GM23338 (cell line): ENCODE measurements at regions not wholly inside any gene's neighbourhood (a gene's known extent, or its start where the extent isn't known, plus 50 kb on each side); places are given as distances from the start of the nearest gene placed in this dataset.

Experiments used
- ATAC-seq: fragments of 200-7000 bp; cut with Tn5 transposase; 3 replicates; pipeline ENCODE4 v1.9.1; 2020
- DNase-seq: peaks from one replicate; pipeline ENCODE4 v3.0.0-alpha.2; 2015; ENCODE audit warnings: low spot score
- H2AFZ ChIP-seq: fragments of 200-600 bp; sonication (generic); 2 replicates; pipeline ENCODE4 v1.8.0; 2016; ENCODE audit warnings: antibody characterized with exemption, mild to moderate bottlenecking, moderate library complexity
- H3F3A ChIP-seq: fragments of 200-600 bp; sonication (generic); replicated peaks from 2 replicates; pipeline ENCODE4 v1.8.0; 2017; ENCODE audit warnings: antibody characterized with exemption, mixed run types, low read depth
- H3K27ac ChIP-seq: fragments of 200-600 bp; sonication (generic); 2 replicates; pipeline ENCODE4 v1.6.1; 2016; ENCODE audit warnings: low read depth
- H3K27me3 ChIP-seq: fragments of 200-600 bp; sonication (generic); 2 replicates; pipeline ENCODE4 v1.8.0; 2016; ENCODE audit warnings: mild to moderate bottlenecking, mixed run types, moderate library complexity; ENCODE audit not compliant: insufficient read depth
- H3K36me3 ChIP-seq: fragments of 200-600 bp; sonication (generic); 2 replicates; pipeline ENCODE4 v1.8.0; 2016; ENCODE audit warnings: mild to moderate bottlenecking; ENCODE audit not compliant: insufficient read depth
- H3K4me1 ChIP-seq: fragments of 200-600 bp; sonication (generic); 2 replicates; pipeline ENCODE4 v1.8.0; 2016; ENCODE audit warnings: mild to moderate bottlenecking, moderate library complexity; ENCODE audit not compliant: insufficient read depth
- H3K4me2 ChIP-seq: fragments of 200-600 bp; sonication (generic); 2 replicates; pipeline ENCODE4 v1.7.1; 2017; ENCODE audit warnings: mixed run types
- H3K4me3 ChIP-seq: fragments of 200-600 bp; sonication (generic); 2 replicates; pipeline ENCODE4 v1.6.1; 2016; ENCODE audit warnings: mixed run types
- H3K79me2 ChIP-seq: fragments of 200-600 bp; sonication (generic); replicated peaks from 2 replicates; pipeline ENCODE4 v1.8.0; 2017; ENCODE audit warnings: mild to moderate bottlenecking; ENCODE audit not compliant: insufficient read depth
- H3K9me2 ChIP-seq: fragments of 200-600 bp; sonication (generic); 2 replicates; pipeline ENCODE4 v1.8.0; 2017; ENCODE audit not compliant: insufficient read depth
- H4K20me1 ChIP-seq: fragments of 200-600 bp; sonication (generic); replicated peaks from 2 replicates; pipeline ENCODE4 v1.8.0; 2017; ENCODE audit warnings: mild to moderate bottlenecking; ENCODE audit not compliant: insufficient read depth
- H3K27ac Mint-ChIP-seq: 2 replicates; pipeline ENCODE4 v1.8.0; 2020; ENCODE audit warnings: inconsistent platforms, mild to moderate bottlenecking, moderate library complexity, mixed read lengths
- H3K27me3 Mint-ChIP-seq: 3 replicates; pipeline ENCODE4 v1.8.0; 2022; ENCODE audit warnings: low read depth, mild to moderate bottlenecking, moderate library complexity, mixed read lengths, inconsistent platforms; ENCODE audit not compliant: insufficient read depth, poor library complexity
- H3K36me3 Mint-ChIP-seq: 3 replicates; pipeline ENCODE4 v1.8.0; 2021; ENCODE audit warnings: low read depth, mild to moderate bottlenecking, inconsistent platforms, moderate library complexity, mixed read lengths
- H3K4me1 Mint-ChIP-seq: 3 replicates; pipeline ENCODE4 v1.8.0; 2020; ENCODE audit warnings: mild to moderate bottlenecking, inconsistent platforms, mixed read lengths
- H3K4me3 Mint-ChIP-seq: 3 replicates; pipeline ENCODE4 v1.8.0; 2021; ENCODE audit warnings: moderate library complexity, mild to moderate bottlenecking, inconsistent platforms, mixed read lengths
- H3K9me3 Mint-ChIP-seq: 3 replicates; pipeline ENCODE4 v1.8.0; 2020; ENCODE audit warnings: moderate library complexity, mild to moderate bottlenecking, inconsistent platforms, mixed read lengths
- CREB1 ChIP-seq: fragments of 250-450 bp; sonication (Bioruptor Pico); IDR thresholded peaks from 2 replicates; pipeline ENCODE4 v1.5.0; 2020; ENCODE audit warnings: low read depth, mild to moderate bottlenecking, moderate library complexity
- EZH2 ChIP-seq: fragments of 200-600 bp; sonication (generic); IDR thresholded peaks from one replicate; pipeline ENCODE4 v1.8.0; 2017; ENCODE audit warnings: antibody characterized with exemption, mild to moderate bottlenecking, low read depth; ENCODE audit not compliant: unreplicated experiment
- EZH2phosphoT487 ChIP-seq: fragments of 200-600 bp; sonication (generic); IDR thresholded peaks from one replicate; pipeline ENCODE4 v1.8.1; 2018; ENCODE audit warnings: antibody characterized with exemption; ENCODE audit not compliant: unreplicated experiment
- JUNB ChIP-seq: IDR thresholded peaks from one replicate; pipeline ENCODE4 v1.6.1; 2016; ENCODE audit warnings: antibody characterized with exemption; ENCODE audit not compliant: unreplicated experiment
- NANOG ChIP-seq: IDR thresholded peaks from 2 replicates; pipeline ENCODE4 v1.6.1; 2016; ENCODE audit warnings: antibody characterized with exemption, borderline replicate concordance
- POLR2AphosphoS5 ChIP-seq: IDR thresholded peaks from 2 replicates; pipeline ENCODE4 v1.6.1; 2016; ENCODE audit warnings: antibody characterized with exemption, low read depth
- STAT1 ChIP-seq: IDR thresholded peaks from one replicate; pipeline ENCODE4 v1.6.1; 2016; ENCODE audit warnings: antibody characterized with exemption; ENCODE audit not compliant: unreplicated experiment
- ZNF114 ChIP-seq: fragments of 250-450 bp; sonication (Bioruptor Pico); IDR thresholded peaks from 2 replicates; pipeline ENCODE4 v1.5.0; 2020; ENCODE audit warnings: mild to moderate bottlenecking, moderate library complexity
- ZNF331 ChIP-seq: fragments of 250-450 bp; sonication (Bioruptor Pico); IDR thresholded peaks from 2 replicates; pipeline ENCODE4 v1.5.0; 2020; ENCODE audit warnings: low read depth, mild to moderate bottlenecking, moderate library complexity
- TF ChIP-seq, protein P1 (sequence below): fragments of 250-450 bp; sonication (Bioruptor Pico); IDR thresholded peaks from 2 replicates; pipeline ENCODE4 v1.5.0; 2020; ENCODE audit warnings: mild to moderate bottlenecking, moderate library complexity
- TF ChIP-seq, protein P2 (sequence below): IDR thresholded peaks from 2 replicates; pipeline ENCODE4 v1.6.1; 2016; ENCODE audit warnings: antibody characterized with exemption
- TF ChIP-seq, protein P3 (sequence below), 2 experiments: fragments of 200-600 bp in 1 of 2; sonication (generic) in 1 of 2; conservative IDR thresholded peaks; 2 replicates each; pipeline versions ENCODE4 v1.5.1 to v1.6.1; 2016 to 2017; ENCODE audit warnings: antibody characterized with exemption in 2 of 2, low read depth in 2 of 2, mild to moderate bottlenecking in 2 of 2, moderate library complexity in 1 of 2
- TF ChIP-seq, protein P4 (sequence below): IDR thresholded peaks from one replicate; pipeline ENCODE4 v1.6.1; 2018; ENCODE audit warnings: antibody characterized with exemption; ENCODE audit not compliant: unreplicated experiment

DNA sequence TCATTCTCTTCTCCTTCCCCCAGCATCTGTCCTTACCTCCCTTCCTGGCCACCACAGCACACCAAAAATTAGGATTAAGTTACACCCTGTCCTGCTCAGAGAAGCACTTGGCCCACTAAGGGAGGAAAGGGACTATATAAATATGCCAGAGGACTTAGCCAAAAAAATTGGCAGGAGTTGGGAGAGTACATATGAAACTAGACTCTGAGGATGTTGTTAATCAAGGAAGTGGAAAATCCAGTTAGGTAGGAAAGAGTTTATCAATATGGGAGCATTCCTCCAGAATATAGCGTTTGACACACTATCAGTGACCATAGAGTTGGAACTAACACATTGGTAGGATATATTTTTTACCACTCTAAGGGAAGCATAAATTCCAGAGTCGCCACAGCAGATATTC lies 57.3 kb upstream of the TSHZ2 start:
- H3K36me3 Mint-ChIP-seq, result peaks cover 4% of the 10 kb centered on the region; the same call in 1 of the 3 replicates
- H3K4me1 ChIP-seq, result no peaks in the 10 kb centered on the region
- no peaks in the 10 kb centered on the region for H3K36me3 ChIP-seq
- no peak overlapping the region for H3K27ac Mint-ChIP-seq
- DNase-seq, result no peak
- H3K9me2 ChIP-seq, result no peaks in the 10 kb centered on the region; the same call in 1 of the 2 replicates
- no peaks in the 10 kb centered on the region for H3K27me3 ChIP-seq
- no peaks in the 10 kb centered on the region for H3K79me2 ChIP-seq
- H3K27ac ChIP-seq, result no peak overlapping the region
- H3K9me3 Mint-ChIP-seq, result peaks cover 7% of the 10 kb centered on the region; the same call in 1 of the 3 replicates
- H4K20me1 ChIP-seq, result no peaks in the 10 kb centered on the region
- H3K4me1 Mint-ChIP-seq, result no peaks in the 10 kb centered on the region
- ATAC-seq, result no peak
- no peak overlapping the region for H3K4me3 ChIP-seq
- no peak overlapping the region for H3K4me3 Mint-ChIP-seq
- H2AFZ ChIP-seq, result no peak overlapping the region
- H3F3A ChIP-seq, result no peaks in the 10 kb centered on the region
- no peak for TF ChIP-seq ZNF114 (CRISPR knock-in tag)
- TF ChIP-seq EZH2phosphoT487, result no peak
- no peak for TF ChIP-seq STAT1
- no peak for TF ChIP-seq POLR2AphosphoS5
- TF ChIP-seq CREB1, result no peak
- no peak for TF ChIP-seq EZH2
- TF ChIP-seq, protein P1, sequence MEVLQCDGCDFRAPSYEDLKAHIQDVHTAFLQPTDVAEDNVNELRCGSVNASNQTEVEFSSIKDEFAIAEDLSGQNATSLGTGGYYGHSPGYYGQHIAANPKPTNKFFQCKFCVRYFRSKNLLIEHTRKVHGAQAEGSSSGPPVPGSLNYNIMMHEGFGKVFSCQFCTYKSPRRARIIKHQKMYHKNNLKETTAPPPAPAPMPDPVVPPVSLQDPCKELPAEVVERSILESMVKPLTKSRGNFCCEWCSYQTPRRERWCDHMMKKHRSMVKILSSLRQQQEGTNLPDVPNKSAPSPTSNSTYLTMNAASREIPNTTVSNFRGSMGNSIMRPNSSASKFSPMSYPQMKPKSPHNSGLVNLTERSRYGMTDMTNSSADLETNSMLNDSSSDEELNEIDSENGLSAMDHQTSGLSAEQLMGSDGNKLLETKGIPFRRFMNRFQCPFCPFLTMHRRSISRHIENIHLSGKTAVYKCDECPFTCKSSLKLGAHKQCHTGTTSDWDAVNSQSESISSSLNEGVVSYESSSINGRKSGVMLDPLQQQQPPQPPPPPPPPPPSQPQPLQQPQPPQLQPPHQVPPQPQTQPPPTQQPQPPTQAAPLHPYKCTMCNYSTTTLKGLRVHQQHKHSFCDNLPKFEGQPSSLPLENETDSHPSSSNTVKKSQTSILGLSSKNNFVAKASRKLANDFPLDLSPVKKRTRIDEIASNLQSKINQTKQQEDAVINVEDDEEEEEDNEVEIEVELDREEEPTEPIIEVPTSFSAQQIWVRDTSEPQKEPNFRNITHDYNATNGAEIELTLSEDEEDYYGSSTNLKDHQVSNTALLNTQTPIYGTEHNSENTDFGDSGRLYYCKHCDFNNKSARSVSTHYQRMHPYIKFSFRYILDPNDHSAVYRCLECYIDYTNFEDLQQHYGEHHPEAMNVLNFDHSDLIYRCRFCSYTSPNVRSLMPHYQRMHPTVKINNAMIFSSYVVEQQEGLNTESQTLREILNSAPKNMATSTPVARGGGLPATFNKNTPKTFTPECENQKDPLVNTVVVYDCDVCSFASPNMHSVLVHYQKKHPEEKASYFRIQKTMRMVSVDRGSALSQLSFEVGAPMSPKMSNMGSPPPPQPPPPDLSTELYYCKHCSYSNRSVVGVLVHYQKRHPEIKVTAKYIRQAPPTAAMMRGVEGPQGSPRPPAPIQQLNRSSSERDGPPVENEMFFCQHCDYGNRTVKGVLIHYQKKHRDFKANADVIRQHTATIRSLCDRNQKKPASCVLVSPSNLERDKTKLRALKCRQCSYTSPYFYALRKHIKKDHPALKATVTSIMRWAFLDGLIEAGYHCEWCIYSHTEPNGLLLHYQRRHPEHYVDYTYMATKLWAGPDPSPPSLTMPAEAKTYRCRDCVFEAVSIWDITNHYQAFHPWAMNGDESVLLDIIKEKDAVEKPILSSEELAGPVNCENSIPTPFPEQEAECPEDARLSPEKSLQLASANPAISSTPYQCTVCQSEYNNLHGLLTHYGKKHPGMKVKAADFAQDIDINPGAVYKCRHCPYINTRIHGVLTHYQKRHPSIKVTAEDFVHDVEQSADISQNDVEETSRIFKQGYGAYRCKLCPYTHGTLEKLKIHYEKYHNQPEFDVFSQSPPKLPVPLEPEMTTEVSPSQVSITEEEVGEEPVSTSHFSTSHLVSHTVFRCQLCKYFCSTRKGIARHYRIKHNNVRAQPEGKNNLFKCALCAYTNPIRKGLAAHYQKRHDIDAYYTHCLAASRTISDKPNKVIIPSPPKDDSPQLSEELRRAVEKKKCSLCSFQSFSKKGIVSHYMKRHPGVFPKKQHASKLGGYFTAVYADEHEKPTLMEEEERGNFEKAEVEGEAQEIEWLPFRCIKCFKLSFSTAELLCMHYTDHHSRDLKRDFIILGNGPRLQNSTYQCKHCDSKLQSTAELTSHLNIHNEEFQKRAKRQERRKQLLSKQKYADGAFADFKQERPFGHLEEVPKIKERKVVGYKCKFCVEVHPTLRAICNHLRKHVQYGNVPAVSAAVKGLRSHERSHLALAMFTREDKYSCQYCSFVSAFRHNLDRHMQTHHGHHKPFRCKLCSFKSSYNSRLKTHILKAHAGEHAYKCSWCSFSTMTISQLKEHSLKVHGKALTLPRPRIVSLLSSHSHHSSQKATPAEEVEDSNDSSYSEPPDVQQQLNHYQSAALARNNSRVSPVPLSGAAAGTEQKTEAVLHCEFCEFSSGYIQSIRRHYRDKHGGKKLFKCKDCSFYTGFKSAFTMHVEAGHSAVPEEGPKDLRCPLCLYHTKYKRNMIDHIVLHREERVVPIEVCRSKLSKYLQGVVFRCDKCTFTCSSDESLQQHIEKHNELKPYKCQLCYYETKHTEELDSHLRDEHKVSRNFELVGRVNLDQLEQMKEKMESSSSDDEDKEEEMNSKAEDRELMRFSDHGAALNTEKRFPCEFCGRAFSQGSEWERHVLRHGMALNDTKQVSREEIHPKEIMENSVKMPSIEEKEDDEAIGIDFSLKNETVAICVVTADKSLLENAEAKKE (CRISPR knock-in tag), result no peak
- TF ChIP-seq NANOG, result no peak
- TF ChIP-seq, protein P2, sequence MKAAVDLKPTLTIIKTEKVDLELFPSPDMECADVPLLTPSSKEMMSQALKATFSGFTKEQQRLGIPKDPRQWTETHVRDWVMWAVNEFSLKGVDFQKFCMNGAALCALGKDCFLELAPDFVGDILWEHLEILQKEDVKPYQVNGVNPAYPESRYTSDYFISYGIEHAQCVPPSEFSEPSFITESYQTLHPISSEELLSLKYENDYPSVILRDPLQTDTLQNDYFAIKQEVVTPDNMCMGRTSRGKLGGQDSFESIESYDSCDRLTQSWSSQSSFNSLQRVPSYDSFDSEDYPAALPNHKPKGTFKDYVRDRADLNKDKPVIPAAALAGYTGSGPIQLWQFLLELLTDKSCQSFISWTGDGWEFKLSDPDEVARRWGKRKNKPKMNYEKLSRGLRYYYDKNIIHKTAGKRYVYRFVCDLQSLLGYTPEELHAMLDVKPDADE, result no peak
- no peak for TF ChIP-seq ZNF331
- TF ChIP-seq, protein P3, sequence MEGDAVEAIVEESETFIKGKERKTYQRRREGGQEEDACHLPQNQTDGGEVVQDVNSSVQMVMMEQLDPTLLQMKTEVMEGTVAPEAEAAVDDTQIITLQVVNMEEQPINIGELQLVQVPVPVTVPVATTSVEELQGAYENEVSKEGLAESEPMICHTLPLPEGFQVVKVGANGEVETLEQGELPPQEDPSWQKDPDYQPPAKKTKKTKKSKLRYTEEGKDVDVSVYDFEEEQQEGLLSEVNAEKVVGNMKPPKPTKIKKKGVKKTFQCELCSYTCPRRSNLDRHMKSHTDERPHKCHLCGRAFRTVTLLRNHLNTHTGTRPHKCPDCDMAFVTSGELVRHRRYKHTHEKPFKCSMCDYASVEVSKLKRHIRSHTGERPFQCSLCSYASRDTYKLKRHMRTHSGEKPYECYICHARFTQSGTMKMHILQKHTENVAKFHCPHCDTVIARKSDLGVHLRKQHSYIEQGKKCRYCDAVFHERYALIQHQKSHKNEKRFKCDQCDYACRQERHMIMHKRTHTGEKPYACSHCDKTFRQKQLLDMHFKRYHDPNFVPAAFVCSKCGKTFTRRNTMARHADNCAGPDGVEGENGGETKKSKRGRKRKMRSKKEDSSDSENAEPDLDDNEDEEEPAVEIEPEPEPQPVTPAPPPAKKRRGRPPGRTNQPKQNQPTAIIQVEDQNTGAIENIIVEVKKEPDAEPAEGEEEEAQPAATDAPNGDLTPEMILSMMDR (conservative IDR thresholded peaks at IDR 0.05; ENCODE audit: low read depth in 2 of 2), result no peak
- no peak for TF ChIP-seq JUNB
- TF ChIP-seq, protein P4, sequence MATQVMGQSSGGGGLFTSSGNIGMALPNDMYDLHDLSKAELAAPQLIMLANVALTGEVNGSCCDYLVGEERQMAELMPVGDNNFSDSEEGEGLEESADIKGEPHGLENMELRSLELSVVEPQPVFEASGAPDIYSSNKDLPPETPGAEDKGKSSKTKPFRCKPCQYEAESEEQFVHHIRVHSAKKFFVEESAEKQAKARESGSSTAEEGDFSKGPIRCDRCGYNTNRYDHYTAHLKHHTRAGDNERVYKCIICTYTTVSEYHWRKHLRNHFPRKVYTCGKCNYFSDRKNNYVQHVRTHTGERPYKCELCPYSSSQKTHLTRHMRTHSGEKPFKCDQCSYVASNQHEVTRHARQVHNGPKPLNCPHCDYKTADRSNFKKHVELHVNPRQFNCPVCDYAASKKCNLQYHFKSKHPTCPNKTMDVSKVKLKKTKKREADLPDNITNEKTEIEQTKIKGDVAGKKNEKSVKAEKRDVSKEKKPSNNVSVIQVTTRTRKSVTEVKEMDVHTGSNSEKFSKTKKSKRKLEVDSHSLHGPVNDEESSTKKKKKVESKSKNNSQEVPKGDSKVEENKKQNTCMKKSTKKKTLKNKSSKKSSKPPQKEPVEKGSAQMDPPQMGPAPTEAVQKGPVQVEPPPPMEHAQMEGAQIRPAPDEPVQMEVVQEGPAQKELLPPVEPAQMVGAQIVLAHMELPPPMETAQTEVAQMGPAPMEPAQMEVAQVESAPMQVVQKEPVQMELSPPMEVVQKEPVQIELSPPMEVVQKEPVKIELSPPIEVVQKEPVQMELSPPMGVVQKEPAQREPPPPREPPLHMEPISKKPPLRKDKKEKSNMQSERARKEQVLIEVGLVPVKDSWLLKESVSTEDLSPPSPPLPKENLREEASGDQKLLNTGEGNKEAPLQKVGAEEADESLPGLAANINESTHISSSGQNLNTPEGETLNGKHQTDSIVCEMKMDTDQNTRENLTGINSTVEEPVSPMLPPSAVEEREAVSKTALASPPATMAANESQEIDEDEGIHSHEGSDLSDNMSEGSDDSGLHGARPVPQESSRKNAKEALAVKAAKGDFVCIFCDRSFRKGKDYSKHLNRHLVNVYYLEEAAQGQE, result no peak
- H3K27me3 Mint-ChIP-seq, result no peaks in the 10 kb centered on the region
- H3K4me2 ChIP-seq, result no peak overlapping the region
